Effector CD8-positive, alpha-beta T cell (primary cell): ENCODE measurements at regions not wholly inside any gene's neighbourhood (a gene's known extent, or its start where the extent isn't known, plus 50 kb on each side); places are given as distances from the start of the nearest gene placed in this dataset.
A peak's percentile ranks its signal among the peaks of the same experiment; 100 is the strongest.

Experiments used
- DNase-seq: peaks from one replicate; lab custom pipeline; 2025; lab: John Stamatoyannopoulos, UW

- no peak for DNase-seq
Observed at GRCh38 chr6:137434640-137435039, 59.6 kb downstream of the OLIG3 start.

DNA sequence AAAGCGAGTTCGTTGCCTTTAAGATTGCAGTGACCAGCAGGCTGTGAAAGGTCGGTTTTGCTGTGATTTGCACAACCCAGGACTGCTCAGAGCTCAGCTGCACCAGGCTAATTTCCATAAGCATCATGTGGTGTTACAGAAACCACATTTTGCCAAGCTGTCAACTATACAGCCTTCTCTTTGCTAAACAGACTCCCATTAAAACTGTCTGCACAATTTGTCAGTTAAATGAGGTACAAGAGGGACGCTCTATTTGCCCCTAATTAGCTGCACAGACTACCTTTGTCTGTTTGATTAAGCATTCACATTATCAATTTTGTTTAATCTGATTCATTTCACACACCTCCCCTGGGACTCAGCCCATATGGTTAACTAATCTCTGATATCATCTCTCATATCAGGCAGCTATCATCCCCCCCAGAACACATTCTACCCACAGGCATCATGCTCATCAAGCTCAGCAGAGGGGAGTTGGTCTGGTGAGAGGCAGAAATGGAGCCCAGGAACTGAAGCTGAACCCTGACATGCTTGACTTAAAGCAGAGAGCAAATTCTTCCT lies 62.1 kb downstream of the OLIG3 start:
- no peak for DNase-seq

- DNase-seq: no peak
Observed at GRCh38 chr6:137430954-137431353, 63.2 kb downstream of the OLIG3 start.

DNA sequence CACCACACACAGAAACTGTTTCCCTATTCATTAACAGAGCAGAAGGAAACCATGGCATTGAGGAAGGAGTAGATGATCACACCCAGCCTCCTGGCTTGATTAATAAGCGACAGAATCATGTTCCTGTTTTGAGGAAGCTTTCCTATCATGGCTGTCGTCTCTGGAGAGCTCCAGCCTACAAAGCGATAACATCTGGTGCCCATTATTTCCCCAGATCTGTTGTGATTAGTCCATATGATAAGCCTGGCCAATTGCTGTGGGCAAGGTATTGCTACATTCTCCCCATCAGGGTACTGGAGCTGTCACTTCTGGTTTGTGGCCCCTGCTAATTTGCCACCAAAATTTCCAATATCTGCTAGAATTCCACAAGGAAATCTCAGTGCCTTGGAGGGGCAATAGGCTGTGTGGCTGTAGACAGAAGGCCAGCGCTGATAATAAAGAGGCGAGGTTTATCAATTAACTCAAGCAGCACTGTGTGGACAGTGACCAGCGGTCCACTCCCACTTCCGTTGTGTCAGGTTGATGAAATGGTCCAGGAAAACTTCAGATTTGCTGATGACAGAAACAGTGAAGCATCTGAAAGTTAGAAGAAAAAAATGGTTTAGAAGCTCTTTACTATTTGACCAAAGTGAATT lies 66.4 kb downstream of the OLIG3 start:
- no peak for DNase-seq

DNA sequence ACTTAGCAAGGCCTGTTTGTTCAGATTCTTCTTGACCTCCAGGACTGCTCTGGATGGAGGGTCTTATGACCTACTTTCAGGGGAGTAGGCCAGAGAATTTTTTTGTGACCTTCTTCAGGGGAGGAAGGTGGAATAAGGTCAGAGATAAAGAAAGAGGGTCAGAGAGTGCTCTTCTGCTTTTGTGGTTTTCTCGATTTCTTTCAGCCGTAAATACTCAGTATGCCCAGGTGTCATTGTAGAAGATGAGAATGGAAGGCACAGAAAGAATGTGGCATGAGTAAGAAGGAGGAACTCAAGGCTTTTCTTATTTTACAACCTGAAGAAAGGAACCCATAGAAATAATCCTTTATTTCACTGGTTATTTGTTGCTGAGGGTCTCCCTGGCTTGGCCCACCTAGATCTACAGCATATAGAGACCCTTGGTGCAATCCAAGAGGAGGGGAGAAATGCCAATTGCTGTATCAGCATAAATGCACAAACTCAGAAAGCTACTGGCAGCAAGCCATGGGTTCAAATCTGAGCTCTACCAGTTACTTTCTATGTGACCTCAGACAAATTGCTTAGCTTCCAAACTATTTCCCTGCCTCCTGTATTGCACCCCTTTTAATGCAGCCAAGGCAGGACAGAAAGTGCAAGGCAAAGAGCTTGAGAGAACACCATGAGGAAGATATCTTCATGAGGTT lies 68.0 kb downstream of the OLIG3 start:
- no peak for DNase-seq

GRCh38 chr6:137424251-137424650 lies 69.9 kb downstream of the OLIG3 start:
- no peak for DNase-seq

- no peak for DNase-seq
Observed at GRCh38 chr6:137423451-137424168, 70.6 kb downstream of the OLIG3 start.

- no peak for DNase-seq
Observed at GRCh38 chr6:137417396-137417795, 76.8 kb downstream of the OLIG3 start.

GRCh38 chr6:137416376-137417109 lies 77.7 kb downstream of the OLIG3 start:
- no peak for DNase-seq

DNA sequence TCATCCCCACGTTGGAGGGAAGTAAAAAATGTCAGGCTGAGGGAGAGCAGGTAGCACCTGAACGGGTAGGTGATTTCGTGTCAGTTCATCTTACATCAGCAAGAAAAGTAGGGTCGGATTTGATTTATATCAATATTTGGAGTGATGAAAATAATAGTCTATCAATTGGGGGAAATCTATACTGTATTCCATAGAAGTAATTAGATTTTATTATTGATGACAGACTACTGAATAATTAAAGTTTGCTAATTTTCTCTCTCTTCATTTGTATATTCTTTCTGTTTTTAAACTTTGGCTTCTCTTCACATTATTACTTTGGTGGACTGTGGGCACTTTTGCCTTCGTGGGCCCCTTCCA lies 78.4 kb downstream of the OLIG3 start:
- no peak for DNase-seq

DNA sequence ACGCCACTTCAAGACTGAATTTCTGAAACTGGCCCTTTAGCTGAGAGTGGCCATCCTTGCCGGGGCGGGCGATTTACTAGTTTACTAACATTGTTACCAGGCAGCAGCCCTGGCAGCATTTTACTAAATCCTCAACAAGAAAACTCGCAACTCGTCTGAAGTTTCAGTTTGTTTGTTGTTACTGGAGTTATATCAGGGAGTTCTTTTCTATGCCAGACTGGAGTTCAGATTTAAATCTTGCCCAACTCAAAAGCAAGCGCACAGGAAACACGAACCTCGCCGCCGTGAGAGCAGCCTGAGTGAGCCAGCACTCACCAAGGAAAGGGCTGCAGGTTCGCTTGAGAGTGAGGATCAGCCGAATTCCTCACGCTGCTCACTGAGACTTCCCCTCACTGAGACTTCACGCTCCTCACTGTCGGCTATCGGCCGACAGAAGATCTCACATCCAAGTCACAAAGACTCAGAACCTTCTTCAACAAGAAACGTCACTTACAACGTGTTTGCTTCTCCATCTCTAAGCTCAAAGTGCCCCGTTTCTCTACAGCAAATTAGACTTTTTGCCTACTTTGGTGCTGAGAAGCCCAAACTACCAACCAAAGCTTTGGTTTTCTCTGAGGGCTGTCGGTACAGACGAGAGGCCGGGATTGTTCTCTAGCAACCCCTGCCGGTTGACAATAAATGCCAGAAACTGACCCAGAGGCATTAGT lies 78.9 kb downstream of the OLIG3 start:
- peak; percentile 22 for DNase-seq

GRCh38 chr6:137414599-137414998 lies 79.6 kb downstream of the OLIG3 start:
- no peak for DNase-seq

GRCh38 chr6:137413482-137413881 lies 80.7 kb downstream of the OLIG3 start:
- DNase-seq: no peak

- no peak for DNase-seq
Observed at GRCh38 chr6:137412562-137412961, 81.6 kb downstream of the OLIG3 start.

GRCh38 chr6:137409266-137409777 lies 84.9 kb downstream of the OLIG3 start:
- no peak for DNase-seq

DNA sequence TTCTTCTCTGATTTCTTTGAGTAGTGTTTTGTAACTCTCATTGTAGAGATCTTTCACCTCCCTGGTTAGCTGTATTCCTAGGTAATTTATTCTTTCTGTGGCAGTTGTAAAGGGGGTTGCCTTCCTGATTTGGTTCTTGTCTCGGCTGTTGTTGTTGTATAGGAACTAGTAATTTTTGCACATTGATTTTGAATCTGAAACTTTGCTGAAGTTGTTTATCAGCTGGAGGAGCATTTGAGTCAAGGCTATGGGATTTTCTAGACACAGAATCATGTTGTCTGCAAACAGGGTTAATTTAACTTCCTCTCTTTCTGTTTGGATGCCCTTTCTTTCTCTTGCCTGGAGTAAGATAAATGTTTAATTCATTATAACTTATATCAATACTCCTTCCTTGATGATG lies 86.4 kb downstream of the OLIG3 start:
- DNase-seq: no peak

DNA sequence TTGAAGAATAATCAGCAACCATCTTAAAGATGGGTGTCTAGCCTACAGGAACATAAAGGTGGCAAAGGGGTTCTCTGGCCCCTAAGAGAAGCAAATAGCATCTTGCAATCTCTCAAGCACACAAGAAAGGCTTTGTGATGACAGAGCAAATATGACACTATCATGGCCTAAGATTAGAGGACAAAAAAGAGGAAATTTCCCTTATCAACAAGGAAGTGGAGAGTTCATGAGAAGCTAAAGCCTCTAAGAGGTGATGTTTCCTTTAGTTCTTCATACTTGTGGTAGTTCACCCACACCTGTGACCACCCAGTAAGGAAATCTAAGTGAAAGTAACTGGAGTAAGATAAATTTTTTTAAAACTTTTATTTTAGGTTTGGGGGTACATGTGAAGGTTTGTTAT lies 88.4 kb downstream of the OLIG3 start:
- no peak for DNase-seq

DNA sequence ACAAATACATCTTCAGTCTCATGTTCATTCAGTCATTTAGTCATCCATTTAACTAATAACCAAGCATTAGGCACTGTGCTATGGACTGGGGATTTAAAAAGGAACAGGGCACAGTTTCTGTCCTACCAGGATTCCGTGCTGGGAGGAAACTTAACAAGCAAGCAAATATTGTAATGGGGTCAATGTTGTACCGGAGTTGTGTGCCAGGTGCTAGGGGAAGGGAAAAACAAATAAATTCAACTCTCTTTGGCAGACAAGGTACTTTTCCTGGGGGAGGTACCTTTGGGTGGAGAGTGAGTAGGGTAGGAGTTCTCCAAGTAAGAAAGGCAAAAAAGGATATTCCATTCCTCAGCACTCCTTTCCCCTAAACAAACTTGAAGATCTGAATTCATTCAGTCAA lies 90.3 kb downstream of the OLIG3 start:
- DNase-seq: no peak

GRCh38 chr6:137403443-137403842 lies 90.8 kb downstream of the OLIG3 start:
- no peak for DNase-seq

DNA sequence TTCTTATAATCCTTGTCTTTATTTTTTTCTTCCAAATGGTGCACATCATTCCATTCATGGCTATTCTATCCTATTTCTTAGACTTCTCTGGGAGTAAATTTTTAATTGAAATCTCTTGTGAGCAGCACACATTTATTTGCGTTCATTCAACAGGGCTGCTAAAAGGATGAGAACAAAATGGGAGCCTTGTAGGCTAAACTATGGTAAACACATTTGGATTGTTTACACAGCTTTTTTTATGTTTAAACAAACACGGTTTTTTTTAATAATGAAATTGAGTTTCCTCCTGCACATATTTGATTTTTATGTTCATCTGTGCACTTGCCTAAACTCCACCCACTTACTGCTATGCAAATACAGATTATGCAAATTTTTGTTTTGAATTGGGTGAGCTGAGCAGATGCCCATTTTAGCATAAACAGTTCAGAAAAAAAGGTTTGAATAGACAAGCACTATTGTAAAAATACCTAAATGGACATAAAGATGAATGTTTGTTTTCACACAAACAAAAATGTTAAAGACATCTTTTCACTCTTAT lies 92.0 kb downstream of the OLIG3 start:
- no peak for DNase-seq

DNA sequence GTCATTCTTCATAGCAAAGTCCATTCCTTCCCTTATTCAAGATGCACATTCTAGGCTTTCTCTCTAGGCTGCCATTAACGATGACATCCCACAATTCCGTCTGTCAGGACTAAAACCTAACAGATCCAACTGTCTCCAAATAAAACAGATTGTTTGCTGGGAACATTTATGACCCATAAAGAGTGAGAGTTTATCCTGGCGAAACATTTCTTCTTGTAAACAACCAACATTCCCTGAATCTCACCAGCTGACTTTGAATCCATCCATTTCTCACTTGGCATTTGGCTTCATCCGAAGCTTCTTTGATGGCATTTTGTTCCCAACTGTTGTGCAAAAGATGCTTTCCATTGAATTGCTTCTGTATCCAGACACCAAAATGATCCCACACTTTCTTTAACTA lies 93.1 kb downstream of the OLIG3 start:
- DNase-seq: no peak
